ENCODE measurements at regions not wholly inside any gene's neighbourhood (a gene's known extent, or its start where the extent isn't known, plus 50 kb on each side); places are given as distances from the start of the nearest gene placed in this dataset.

GRCh38 chr4:128737098-128737513 is 72.4 kb upstream of the JADE1 start:
- TF ChIP-seq CTCF (IDR thresholded peaks at IDR 0.05), result no peak
- TF ChIP-seq EZH2 (IDR thresholded peaks at IDR 0.05; ENCODE audit: borderline replicate concordance, insufficient read depth, low read depth, low read length, poor library complexity, severe bottlenecking), result no peak
